ENCODE measurements at regions not wholly inside any gene's neighbourhood (a gene's known extent, or its start where the extent isn't known, plus 50 kb on each side); places are given as distances from the start of the nearest gene placed in this dataset.
A peak's percentile ranks its signal among the peaks of the same experiment; 100 is the strongest.

GRCh38 chr5:8176101-8176693 is 307.2 kb downstream of the MTRR start:
- no peak for ATAC-seq
- DNase-seq, result no peak

GRCh38 chr5:8184455-8185063 is 315.6 kb downstream of the MTRR start:
- Histone ChIP-seq H3K4me3 (no peak overlapping the region), H3K4me1 (no peaks in the 10 kb centered on the region), H3K27me3 (no peaks in the 10 kb centered on the region), H3K36me3 (no peaks in the 10 kb centered on the region), H3K27ac (no peak overlapping the region), H3K9me3 (no peaks in the 10 kb centered on the region)
- ATAC-seq, result peak; percentile 80
- intact Hi-C loops (cut with DNase I), result no loop called here
- TF ChIP-seq CTCF (IDR thresholded peaks at IDR 0.05), result peak; percentile 72
- peak; percentile 66 for DNase-seq

More at GRCh38 chr5:8176101-8176693, 307.2 kb downstream of the MTRR start:
- H3K27me3 ChIP-seq, result no peaks in the 10 kb centered on the region
- no peaks in the 10 kb centered on the region for H3K4me1 ChIP-seq
- TF ChIP-seq CTCF (IDR thresholded peaks at IDR 0.05), result no peak
- intact Hi-C loops (cut with DNase I), result no loop called here
- no peak overlapping the region for H3K4me3 ChIP-seq
- no peak overlapping the region for H3K27ac ChIP-seq
- H3K36me3 ChIP-seq, result no peaks in the 10 kb centered on the region
- no peaks in the 10 kb centered on the region for H3K9me3 ChIP-seq

- no peak for DNase-seq
- no peaks in the 10 kb centered on the region for H3K9me3 ChIP-seq
- no peaks in the 10 kb centered on the region for H3K4me1 ChIP-seq
- ATAC-seq, result no peak
- intact Hi-C loops (cut with DNase I), result no loop called here
- no peak overlapping the region for H3K4me3 ChIP-seq
- H3K27me3 ChIP-seq, result no peaks in the 10 kb centered on the region
- no peaks in the 10 kb centered on the region for H3K36me3 ChIP-seq
- no peak for TF ChIP-seq CTCF (IDR thresholded peaks at IDR 0.05)
- H3K27ac ChIP-seq, result no peak overlapping the region
Measured at GRCh38 chr5:8185852-8186251, 316.9 kb downstream of the MTRR start.

- intact Hi-C loops (cut with DNase I), result no loop called here
- Histone ChIP-seq H3K4me3 (no peak overlapping the region), H3K4me1 (no peaks in the 10 kb centered on the region), H3K9me3 (no peaks in the 10 kb centered on the region), H3K27ac (no peak overlapping the region), H3K27me3 (no peaks in the 10 kb centered on the region), H3K36me3 (no peaks in the 10 kb centered on the region)
- no peak for TF ChIP-seq CTCF (IDR thresholded peaks at IDR 0.05)
- ATAC-seq, result no peak
- no peak for DNase-seq
Measured at GRCh38 chr5:8188874-8189565, 320.1 kb downstream of the MTRR start.

GRCh38 chr5:8192840-8193239 is 323.9 kb downstream of the MTRR start:
- Histone ChIP-seq H3K27me3 (no peaks in the 10 kb centered on the region), H3K4me3 (no peak overlapping the region), H3K4me1 (no peaks in the 10 kb centered on the region), H3K9me3 (no peaks in the 10 kb centered on the region), H3K36me3 (no peaks in the 10 kb centered on the region), H3K27ac (no peak overlapping the region)
- intact Hi-C loops (cut with DNase I), result no loop called here
- DNase-seq (no peak), ATAC-seq (no peak)
- TF ChIP-seq CTCF (IDR thresholded peaks at IDR 0.05), result no peak
